OCI-LY1 (cell line): ENCODE measurements at regions not wholly inside any gene's neighbourhood (a gene's known extent, or its start where the extent isn't known, plus 50 kb on each side); places are given as distances from the start of the nearest gene placed in this dataset.

ENCODE experiments used
- H2AFZ ChIP-seq: fragments of 200-600 bp; sonication (generic), shearing (Covaris generic); 2 replicates; pipeline ENCODE4 v1.6.0; 2014; ENCODE audit warnings: antibody characterized with exemption, mild to moderate bottlenecking, low read length
- H3F3A ChIP-seq: fragments of 200-600 bp; sonication (generic), shearing (Covaris generic); 2 replicates; pipeline ENCODE4 v1.6.0; 2014; ENCODE audit warnings: mild to moderate bottlenecking, antibody characterized with exemption, low read length, moderate library complexity; ENCODE audit not compliant: insufficient read depth
- H3K27ac ChIP-seq: fragments of 200-600 bp; sonication (generic); 2 replicates; pipeline ENCODE4 v1.5.1; 2014; ENCODE audit warnings: low read length, mixed run types, mild to moderate bottlenecking, low read depth; ENCODE audit not compliant: poor library complexity, severe bottlenecking
- H3K27me3 ChIP-seq: fragments of 200-600 bp; sonication (generic); 2 replicates; pipeline ENCODE4 v1.6.0; 2014; ENCODE audit warnings: antibody characterized with exemption, mild to moderate bottlenecking, low read length, moderate library complexity; ENCODE audit not compliant: insufficient read depth
- H3K36me3 ChIP-seq: fragments of 200-600 bp; sonication (generic); 2 replicates; pipeline ENCODE4 v1.6.1; 2014; ENCODE audit warnings: mild to moderate bottlenecking, antibody characterized with exemption, low read length, moderate library complexity, mixed read lengths; ENCODE audit not compliant: insufficient read depth
- H3K4me1 ChIP-seq: fragments of 200-600 bp; sonication (generic); 2 replicates; pipeline ENCODE4 v1.5.1; 2014; ENCODE audit warnings: mild to moderate bottlenecking, low read length, moderate library complexity; ENCODE audit not compliant: insufficient read depth, severe bottlenecking
- H3K4me2 ChIP-seq: fragments of 200-600 bp; sonication (generic), shearing (Covaris generic); 2 replicates; pipeline ENCODE4 v1.6.1; 2014; ENCODE audit warnings: low read length
- H3K4me3 ChIP-seq: fragments of 200-600 bp; sonication (generic); 2 replicates; pipeline ENCODE4 v1.5.1; 2014; ENCODE audit warnings: low read length, low read depth, mild to moderate bottlenecking, mixed read lengths; ENCODE audit not compliant: poor library complexity, severe bottlenecking
- H3K79me2 ChIP-seq: fragments of 200-600 bp; shearing (Covaris generic); 2 replicates; pipeline ENCODE4 v1.6.1; 2016; ENCODE audit warnings: mixed run types, low read length, mixed read lengths; ENCODE audit not compliant: insufficient read depth
- H3K9ac ChIP-seq: fragments of 200-600 bp; sonication (generic), shearing (Covaris generic); 2 replicates; pipeline ENCODE4 v1.6.1; 2014; ENCODE audit warnings: mild to moderate bottlenecking, low read length, mixed read lengths
- H3K9me2 ChIP-seq: fragments of 200-600 bp; sonication (generic), shearing (Covaris generic); 2 replicates; pipeline ENCODE4 v1.6.1; 2014; ENCODE audit warnings: low read depth, mild to moderate bottlenecking, low read length, mixed read lengths
- H3K9me3 ChIP-seq: fragments of 200-600 bp; shearing (Covaris generic); 2 replicates; pipeline ENCODE4 v1.6.1; 2014; ENCODE audit warnings: low read length, mixed read lengths
- H4K20me1 ChIP-seq: fragments of 200-600 bp; sonication (generic), shearing (Covaris generic); 2 replicates; pipeline ENCODE4 v1.6.0; 2016; ENCODE audit warnings: mild to moderate bottlenecking, low read length; ENCODE audit not compliant: insufficient read depth
- CTCF ChIP-seq: fragments of 200-600 bp; sonication (generic), shearing (Covaris generic); IDR thresholded peaks from 2 replicates; pipeline ENCODE4 v1.5.1; 2017; ENCODE audit warnings: mild to moderate bottlenecking, antibody characterized with exemption, low read length, moderate library complexity, mixed read lengths
- EZH2 ChIP-seq: fragments of 200-600 bp; sonication (generic), shearing (Covaris generic); IDR thresholded peaks from 2 replicates; pipeline ENCODE4 v1.8.0; 2017; ENCODE audit warnings: borderline replicate concordance, mixed run types, mild to moderate bottlenecking, antibody characterized with exemption, low read length, moderate library complexity, mixed read lengths

- no peaks in the 10 kb centered on the region for H3K9me3 ChIP-seq
- no peaks in the 10 kb centered on the region for H3K79me2 ChIP-seq
- no peaks in the 10 kb centered on the region for H4K20me1 ChIP-seq
- no peaks in the 10 kb centered on the region for H3K27me3 ChIP-seq
- H3K4me3 ChIP-seq: no peak overlapping the region
- no peak overlapping the region for H2AFZ ChIP-seq
- H3K9ac ChIP-seq: no peak overlapping the region
- no peaks in the 10 kb centered on the region for H3K36me3 ChIP-seq
- H3K9me2 ChIP-seq: no peaks in the 10 kb centered on the region
- no peaks in the 10 kb centered on the region for H3F3A ChIP-seq
- H3K4me2 ChIP-seq: no peak overlapping the region
- H3K4me1 ChIP-seq: no peaks in the 10 kb centered on the region
- TF ChIP-seq EZH2: no peak
- TF ChIP-seq CTCF: no peak
- H3K27ac ChIP-seq: no peak overlapping the region
These were observed 61.7 kb upstream of the CDIN1 start for GRCh38 chr15:36517758-36518157.

GRCh38 chr15:36519067-36519466, 60.4 kb upstream of the CDIN1 start:
- H3K9me3 ChIP-seq: no peaks in the 10 kb centered on the region
- H3F3A ChIP-seq: no peaks in the 10 kb centered on the region
- no peaks in the 10 kb centered on the region for H3K9me2 ChIP-seq
- TF ChIP-seq EZH2: no peak
- no peak for TF ChIP-seq CTCF
- no peaks in the 10 kb centered on the region for H3K4me1 ChIP-seq
- H3K36me3 ChIP-seq: no peaks in the 10 kb centered on the region
- no peak overlapping the region for H2AFZ ChIP-seq
- no peaks in the 10 kb centered on the region for H4K20me1 ChIP-seq
- no peak overlapping the region for H3K4me3 ChIP-seq
- no peaks in the 10 kb centered on the region for H3K27me3 ChIP-seq
- no peak overlapping the region for H3K4me2 ChIP-seq
- H3K9ac ChIP-seq: no peak overlapping the region
- H3K27ac ChIP-seq: no peak overlapping the region
- no peaks in the 10 kb centered on the region for H3K79me2 ChIP-seq

- Histone ChIP-seq H3F3A (no peaks in the 10 kb centered on the region), H2AFZ (no peak overlapping the region), H3K79me2 (no peaks in the 10 kb centered on the region), H3K4me3 (no peak overlapping the region), H3K9me3 (no peaks in the 10 kb centered on the region), H3K4me2 (no peak overlapping the region), H3K9ac (no peak overlapping the region), H3K36me3 (no peaks in the 10 kb centered on the region), H3K9me2 (no peaks in the 10 kb centered on the region), H3K27me3 (no peaks in the 10 kb centered on the region), H3K27ac (no peak overlapping the region), H4K20me1 (no peaks in the 10 kb centered on the region), H3K4me1 (no peaks in the 10 kb centered on the region)
- TF ChIP-seq EZH2 (no peak), CTCF (no peak)
These were observed 54.0 kb upstream of the CDIN1 start for GRCh38 chr15:36525430-36525829.
